H1 (cell line): ENCODE measurements at regions not wholly inside any gene's neighbourhood (a gene's known extent, or its start where the extent isn't known, plus 50 kb on each side); places are given as distances from the start of the nearest gene placed in this dataset.

Experiments used
- CEBPB ChIP-seq: IDR thresholded peaks from 2 replicates; pipeline ENCODE4 v1.6.1; 2012; ENCODE audit warnings: low read depth, low read length
- JUN ChIP-seq: IDR thresholded peaks from 2 replicates; pipeline ENCODE4 v1.6.1; 2011; ENCODE audit warnings: low read depth, mild to moderate bottlenecking, improper control_type of control experiment, low read length
- RFX5 ChIP-seq: IDR thresholded peaks from 2 replicates; pipeline ENCODE4 v1.6.1; 2011; ENCODE audit warnings: low read depth, low read length, improper control_type of control experiment, borderline replicate concordance

DNA sequence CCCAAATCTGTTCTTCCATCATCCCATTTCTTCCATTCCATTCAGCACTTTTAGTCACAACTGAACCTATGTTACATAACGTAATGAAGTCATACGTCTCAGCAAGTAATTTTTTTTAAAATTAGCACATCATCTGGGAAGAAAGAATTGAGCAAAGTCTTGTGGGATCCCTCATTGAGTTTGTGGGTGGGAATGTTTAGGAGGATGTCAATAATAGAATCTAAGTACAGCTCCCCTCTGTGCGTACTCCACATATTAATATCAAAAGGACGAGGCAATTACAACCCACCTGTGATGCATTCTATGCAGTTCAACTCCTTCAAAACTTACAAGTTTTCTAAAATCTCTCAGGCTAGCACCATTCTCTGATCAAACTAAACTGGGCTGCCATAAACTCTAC, 526.3 kb downstream of the AGTPBP1 start:
- TF ChIP-seq RFX5 = no peak
- TF ChIP-seq CEBPB = no peak
- no peak for TF ChIP-seq JUN
